Gastrocnemius medialis (tissue), 4 donors: ENCODE measurements at regions not wholly inside any gene's neighbourhood (a gene's known extent, or its start where the extent isn't known, plus 50 kb on each side); places are given as distances from the start of the nearest gene placed in this dataset.

ENCODE experiments used
- ATAC-seq, 2 donors: fragments of 150-250 bp; one replicate each; pipeline ENCODE4 v1.9.1; 2016
- DNase-seq, 2 donors: peaks; one replicate each; pipeline ENCODE4 v3.0.0-alpha.2; 2019
- H3K27ac ChIP-seq, 4 donors: fragments of 200-600 bp; sonication (generic); 1 replicate in 1 of 4; 2 replicates in 3 of 4; pipeline ENCODE4 v1.5.1; 2016 to 2018; ENCODE audit warnings: mild to moderate bottlenecking in 2 of 4, moderate library complexity in 1 of 4
- H3K27me3 ChIP-seq, 3 donors: fragments of 200-600 bp; sonication (generic) in 2 of 3; 1 replicate in 1 of 3; 2 replicates in 2 of 3; pipeline versions ENCODE4 v1.5.1 to v1.6.0; 2016 to 2019; ENCODE audit warnings: mild to moderate bottlenecking in 1 of 3, moderate library complexity in 1 of 3
- H3K36me3 ChIP-seq, 2 donors: fragments of 200-600 bp; sonication (generic) in 1 of 2; one replicate each; pipeline ENCODE4 v1.5.1; 2017 to 2018
- H3K4me1 ChIP-seq, 2 donors: fragments of 200-600 bp; sonication (generic) in 1 of 2; one replicate each; pipeline ENCODE4 v1.5.1; 2016 to 2017; ENCODE audit warnings: mild to moderate bottlenecking in 2 of 2
- H3K4me3 ChIP-seq, 4 donors: fragments of 200-600 bp; sonication (generic) in 3 of 4; 1 replicate in 1 of 4; 2 replicates in 3 of 4; pipeline ENCODE4 v1.5.1; 2016 to 2019; ENCODE audit warnings: mild to moderate bottlenecking in 2 of 4
- H3K9me3 ChIP-seq, 3 donors: fragments of 200-600 bp; sonication (generic) in 2 of 3; 1 replicate in 1 of 3; 2 replicates in 2 of 3; pipeline ENCODE4 v1.5.1; 2016 to 2019
- CTCF ChIP-seq, 5 experiments: fragments of 450-650 bp in 3 of 5; fragments of 200-600 bp in 2 of 5; sonication (generic) in 2 of 5; IDR thresholded peaks in 4 of 5; conservative IDR thresholded peaks in 1 of 5; 1 replicate in 4 of 5; 2 replicates in 1 of 5; pipeline ENCODE4 v1.5.1; 2016 to 2019; ENCODE audit warnings: antibody characterized with exemption in 5 of 5, mild to moderate bottlenecking in 3 of 5, moderate library complexity in 3 of 5
- POLR2A ChIP-seq, 2 donors: fragments of 450-650 bp; IDR thresholded peaks; one replicate each; pipeline ENCODE4 v1.6.1; 2017; ENCODE audit warnings: antibody characterized with exemption in 2 of 2, mild to moderate bottlenecking in 2 of 2, moderate library complexity in 2 of 2
- in situ Hi-C, 4 donors: fragments of 200-750 bp; cut with MboI; loops; one replicate each; pipeline versions ENCODE4 v1.15.0 to v1.8.0; 2017; ENCODE audit warnings: low sequenced_read_pairs in 4 of 4
- intact Hi-C: fragments of 100-400 bp; cut with DNase I; formaldehyde crosslinking; loops from one replicate; pipeline ENCODE4 v1.15.1; 2023; ENCODE audit warnings: low total_unique reads

GRCh38 chr1:177511036-177511435 lies 340.3 kb downstream of the BRINP2 start:
- no peak for TF ChIP-seq POLR2A (IDR thresholded peaks at IDR 0.05)
- TF ChIP-seq CTCF (IDR thresholded peaks at IDR 0.05 in 4 of 5, conservative IDR thresholded peaks at IDR 0.05 in 1 of 5), result no peak
- DNase-seq (no peak), ATAC-seq (no peak)
- in situ Hi-C loops, result no loop called here
- Histone ChIP-seq H3K4me1 (no peaks in the 10 kb centered on the region), H3K27me3 (no peaks in the 10 kb centered on the region), H3K9me3 (no peaks in the 10 kb centered on the region), H3K4me3 (no peak overlapping the region), H3K27ac (no peak overlapping the region), H3K36me3 (no peaks in the 10 kb centered on the region)
- intact Hi-C loops, result no loop called here

GRCh38 chr1:177505905-177506590 lies 335.3 kb downstream of the BRINP2 start:
- TF ChIP-seq CTCF (IDR thresholded peaks at IDR 0.05 in 4 of 5, conservative IDR thresholded peaks at IDR 0.05 in 1 of 5) (no peak), POLR2A (IDR thresholded peaks at IDR 0.05) (no peak)
- no peak for ATAC-seq
- no peaks in the 10 kb centered on the region for H3K36me3 ChIP-seq
- H3K9me3 ChIP-seq, result peaks cover 0 to 4% (median 0%) of the 10 kb centered on the region in 3 donors
- H3K27me3 ChIP-seq, result no peaks in the 10 kb centered on the region
- intact Hi-C loops (no loop called here), in situ Hi-C loops (no loop called here)
- no peaks in the 10 kb centered on the region for H3K4me1 ChIP-seq
- no peak for DNase-seq
- H3K4me3 ChIP-seq, result peak overlapping the region in 1 of 4 donors; percentile 13
- no peak overlapping the region for H3K27ac ChIP-seq

GRCh38 chr1:177495878-177496277 lies 325.1 kb downstream of the BRINP2 start:
- in situ Hi-C loops, result no loop called here
- intact Hi-C loops, result no loop called here
- Histone ChIP-seq H3K27ac (no peak overlapping the region), H3K9me3 (no peaks in the 10 kb centered on the region), H3K4me1 (no peaks in the 10 kb centered on the region), H3K4me3 (no peak overlapping the region), H3K27me3 (no peaks in the 10 kb centered on the region), H3K36me3 (no peaks in the 10 kb centered on the region)
- DNase-seq (no peak), ATAC-seq (no peak)
- TF ChIP-seq POLR2A (IDR thresholded peaks at IDR 0.05), result no peak
- TF ChIP-seq CTCF (IDR thresholded peaks at IDR 0.05 in 4 of 5, conservative IDR thresholded peaks at IDR 0.05 in 1 of 5), result no peak

- in situ Hi-C loops, result no loop called here
- TF ChIP-seq CTCF (IDR thresholded peaks at IDR 0.05 in 4 of 5, conservative IDR thresholded peaks at IDR 0.05 in 1 of 5), result no peak
- TF ChIP-seq POLR2A (IDR thresholded peaks at IDR 0.05), result no peak
- Histone ChIP-seq H3K27ac (no peak overlapping the region), H3K4me3 (no peak overlapping the region), H3K27me3 (no peaks in the 10 kb centered on the region), H3K36me3 (no peaks in the 10 kb centered on the region), H3K4me1 (no peaks in the 10 kb centered on the region), H3K9me3 (no peaks in the 10 kb centered on the region)
- no peak for DNase-seq
- intact Hi-C loops, result no loop called here
- ATAC-seq, result no peak
Measured at GRCh38 chr1:177490786-177491185, 320.0 kb downstream of the BRINP2 start.
